Neural cell (in vitro differentiated cells): ENCODE measurements at regions not wholly inside any gene's neighbourhood (a gene's known extent, or its start where the extent isn't known, plus 50 kb on each side); places are given as distances from the start of the nearest gene placed in this dataset.

Experiments used
- H2AFZ ChIP-seq: fragments of 200-600, 300-800 bp; sonication (generic), shearing (Covaris generic); 2 replicates; pipeline ENCODE4 v1.6.0; 2014; ENCODE audit warnings: low read depth, mild to moderate bottlenecking, antibody characterized with exemption, low read length, moderate library complexity
- H3F3A ChIP-seq: fragments of 200-600 bp; shearing (Covaris generic); 2 replicates; pipeline ENCODE4 v1.6.1; 2016; ENCODE audit warnings: mild to moderate bottlenecking, moderate library complexity, mixed read lengths, antibody characterized with exemption, low read length; ENCODE audit not compliant: insufficient read depth, poor library complexity, severe bottlenecking
- H3K27ac ChIP-seq: fragments of 200-600, 300-800 bp; sonication (generic), shearing (Covaris generic); 2 replicates; pipeline ENCODE4 v1.5.1; 2014; ENCODE audit warnings: mild to moderate bottlenecking, low read length, moderate library complexity
- H3K27me3 ChIP-seq: fragments of 300-800, 200-600 bp; sonication (generic), shearing (Covaris generic); 2 replicates; pipeline ENCODE4 v1.6.0; 2014; ENCODE audit warnings: mild to moderate bottlenecking, low read depth, low read length, moderate library complexity; ENCODE audit not compliant: insufficient read depth
- H3K36me3 ChIP-seq: fragments of 300-800, 200-600 bp; sonication (generic), shearing (Covaris generic); 2 replicates; pipeline ENCODE4 v1.5.1; 2014; ENCODE audit warnings: mild to moderate bottlenecking, antibody characterized with exemption, low read length, moderate library complexity; ENCODE audit not compliant: insufficient read depth
- H3K4me2 ChIP-seq: fragments of 300-800, 200-600 bp; sonication (generic), shearing (Covaris generic); 2 replicates; pipeline ENCODE4 v1.6.0; 2014; ENCODE audit warnings: mild to moderate bottlenecking, low read length
- H3K4me3 ChIP-seq: fragments of 300-800, 200-600 bp; sonication (generic), shearing (Covaris generic); 2 replicates; pipeline ENCODE4 v1.5.1; 2014; ENCODE audit warnings: mild to moderate bottlenecking, low read length, moderate library complexity
- H3K79me2 ChIP-seq: fragments of 200-600 bp; shearing (Covaris generic); replicated peaks from 2 replicates; pipeline ENCODE4 v1.6.0; 2014; ENCODE audit warnings: mild to moderate bottlenecking, low read length, moderate library complexity; ENCODE audit not compliant: insufficient read depth
- H3K9ac ChIP-seq: fragments of 300-800, 200-600 bp; sonication (generic), shearing (Covaris generic); 2 replicates; pipeline ENCODE4 v1.6.1; 2016; ENCODE audit warnings: mild to moderate bottlenecking, low read length, mixed read lengths
- H3K9me2 ChIP-seq: fragments of 200-600 bp; shearing (Covaris generic); 2 replicates; pipeline ENCODE4 v1.6.1; 2016; ENCODE audit warnings: mild to moderate bottlenecking, low read length, mixed read lengths; ENCODE audit not compliant: insufficient read depth
- H3K9me3 ChIP-seq: fragments of 200-600, 300-800 bp; sonication (generic), shearing (Covaris generic); 2 replicates; pipeline ENCODE4 v1.6.1; 2016; ENCODE audit warnings: mild to moderate bottlenecking, mixed run types, low read length, moderate library complexity, mixed read lengths
- H4K20me1 ChIP-seq: fragments of 200-600 bp; shearing (Covaris generic); 2 replicates; pipeline ENCODE4 v1.6.1; 2016; ENCODE audit warnings: mild to moderate bottlenecking, mixed run types; ENCODE audit not compliant: insufficient read depth
- EP300 ChIP-seq: fragments of 450-650 bp; conservative IDR thresholded peaks from 2 replicates; pipeline ENCODE4 v1.6.1; 2014; ENCODE audit warnings: antibody characterized with exemption, mild to moderate bottlenecking, moderate library complexity; ENCODE audit not compliant: poor library complexity, severe bottlenecking
- EZH2 ChIP-seq: fragments of 200-600, 300-800 bp; shearing (Covaris generic), sonication (generic); IDR thresholded peaks from 2 replicates; pipeline ENCODE4 v1.6.1; 2014; ENCODE audit warnings: antibody characterized with exemption, low read length, borderline replicate concordance, mild to moderate bottlenecking; ENCODE audit not compliant: insufficient read depth, poor library complexity, severe bottlenecking
- MXI1 ChIP-seq: fragments of 450-650 bp; conservative IDR thresholded peaks from 2 replicates; pipeline ENCODE4 v1.6.1; 2014; ENCODE audit warnings: antibody characterized with exemption, mild to moderate bottlenecking; ENCODE audit not compliant: poor library complexity, severe bottlenecking
- POLR2AphosphoS5 ChIP-seq: IDR thresholded peaks from 2 replicates; pipeline ENCODE4 v1.6.1; 2012
- RAD21 ChIP-seq: fragments of 450-650 bp; conservative IDR thresholded peaks from 2 replicates; pipeline ENCODE4 v1.6.1; 2014; ENCODE audit warnings: antibody characterized with exemption, mild to moderate bottlenecking, moderate library complexity
- REST ChIP-seq: IDR thresholded peaks from 2 replicates; pipeline ENCODE4 v1.6.1; 2012; ENCODE audit warnings: borderline replicate concordance
- SMC3 ChIP-seq: fragments of 450-650 bp; conservative IDR thresholded peaks from 2 replicates; pipeline ENCODE4 v1.6.1; 2014; ENCODE audit warnings: antibody characterized with exemption, mild to moderate bottlenecking, moderate library complexity; ENCODE audit not compliant: poor library complexity
- TAF1 ChIP-seq: IDR thresholded peaks from 2 replicates; pipeline ENCODE4 v1.6.1; 2012; ENCODE audit warnings: low read depth
- TF ChIP-seq, protein P1 (sequence below): fragments of 450-650 bp; IDR thresholded peaks from 2 replicates; pipeline ENCODE4 v1.5.1; 2014; ENCODE audit warnings: antibody characterized with exemption, mild to moderate bottlenecking, moderate library complexity; ENCODE audit not compliant: poor library complexity, severe bottlenecking

- TF ChIP-seq POLR2AphosphoS5 (no peak), EP300 (no peak), RAD21 (no peak), SMC3 (no peak), MXI1 (no peak), REST (no peak), TAF1 (no peak), EZH2 (no peak)
- TF ChIP-seq, protein P1, sequence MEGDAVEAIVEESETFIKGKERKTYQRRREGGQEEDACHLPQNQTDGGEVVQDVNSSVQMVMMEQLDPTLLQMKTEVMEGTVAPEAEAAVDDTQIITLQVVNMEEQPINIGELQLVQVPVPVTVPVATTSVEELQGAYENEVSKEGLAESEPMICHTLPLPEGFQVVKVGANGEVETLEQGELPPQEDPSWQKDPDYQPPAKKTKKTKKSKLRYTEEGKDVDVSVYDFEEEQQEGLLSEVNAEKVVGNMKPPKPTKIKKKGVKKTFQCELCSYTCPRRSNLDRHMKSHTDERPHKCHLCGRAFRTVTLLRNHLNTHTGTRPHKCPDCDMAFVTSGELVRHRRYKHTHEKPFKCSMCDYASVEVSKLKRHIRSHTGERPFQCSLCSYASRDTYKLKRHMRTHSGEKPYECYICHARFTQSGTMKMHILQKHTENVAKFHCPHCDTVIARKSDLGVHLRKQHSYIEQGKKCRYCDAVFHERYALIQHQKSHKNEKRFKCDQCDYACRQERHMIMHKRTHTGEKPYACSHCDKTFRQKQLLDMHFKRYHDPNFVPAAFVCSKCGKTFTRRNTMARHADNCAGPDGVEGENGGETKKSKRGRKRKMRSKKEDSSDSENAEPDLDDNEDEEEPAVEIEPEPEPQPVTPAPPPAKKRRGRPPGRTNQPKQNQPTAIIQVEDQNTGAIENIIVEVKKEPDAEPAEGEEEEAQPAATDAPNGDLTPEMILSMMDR = no peak
- no peaks in the 10 kb centered on the region for H3K27me3 ChIP-seq
- no peaks in the 10 kb centered on the region for H4K20me1 ChIP-seq
- no peak overlapping the region for H2AFZ ChIP-seq
- H3K36me3 ChIP-seq = no peaks in the 10 kb centered on the region
- H3K4me2 ChIP-seq = no peak overlapping the region
- no peaks in the 10 kb centered on the region for H3F3A ChIP-seq
- H3K9me3 ChIP-seq = no peaks in the 10 kb centered on the region
- no peak overlapping the region for H3K9ac ChIP-seq
- H3K9me2 ChIP-seq = no peaks in the 10 kb centered on the region
- H3K27ac ChIP-seq = no peak overlapping the region
- H3K4me3 ChIP-seq = no peak overlapping the region
- no peaks in the 10 kb centered on the region for H3K79me2 ChIP-seq
Measured at GRCh38 chr3:71994203-71994602, 209.3 kb upstream of the PROK2 start.

- Histone ChIP-seq H3K4me2 (no peak overlapping the region), H3K9ac (no peak overlapping the region), H4K20me1 (no peaks in the 10 kb centered on the region), H3K36me3 (no peaks in the 10 kb centered on the region), H3K9me2 (no peaks in the 10 kb centered on the region), H3K9me3 (no peaks in the 10 kb centered on the region), H3F3A (no peaks in the 10 kb centered on the region), H2AFZ (no peak overlapping the region), H3K27ac (no peak overlapping the region), H3K4me3 (no peak overlapping the region), H3K79me2 (no peaks in the 10 kb centered on the region), H3K27me3 (no peaks in the 10 kb centered on the region)
- TF ChIP-seq SMC3 (no peak), EZH2 (no peak), MXI1 (no peak), REST (no peak), TAF1 (no peak), RAD21 (no peak), POLR2AphosphoS5 (no peak), EP300 (no peak)
- TF ChIP-seq, protein P1 = no peak
Measured at GRCh38 chr3:71991681-71992080, 206.7 kb upstream of the PROK2 start.
